ENCODE measurements at regions not wholly inside any gene's neighbourhood (a gene's known extent, or its start where the extent isn't known, plus 50 kb on each side); places are given as distances from the start of the nearest gene placed in this dataset.
"Not testable (repeated sequence)": the region's sequence is repeated elsewhere in the genome, so short reads cannot be mapped to it uniquely, and the experiment has no call there.

GRCh38 chr16:31581065-31581464 lies 53.4 kb downstream of the AHSP start:
- H3K27ac Mint-ChIP-seq (ENCODE audit: unreplicated experiment); H3K36me3 Mint-ChIP-seq (ENCODE audit: insufficient read depth, unreplicated experiment); POLR2A ChIA-PET; intact Hi-C loops (cut with micrococcal nuclease; ENCODE audit: unreplicated experiment); DNase-seq; H3K4me1 ChIP-seq; H3K4me3 ChIP-seq (ENCODE audit: low read depth, low read length); CTCF ChIA-PET; H3K27me3 Mint-ChIP-seq (ENCODE audit: insufficient read depth, unreplicated experiment); H3K4me1 Mint-ChIP-seq (ENCODE audit: low read depth, unreplicated experiment); BruUV-seq (replicated peaks); H3K27me3 ChIP-seq (replicated peaks; ENCODE audit: control insufficient read depth, insufficient read depth, low read length); H3K9me3 ChIP-seq; H3K4me3 Mint-ChIP-seq (ENCODE audit: unreplicated experiment); H3K36me3 ChIP-seq (ENCODE audit: control insufficient read depth, insufficient read depth, low read length): not testable (repeated sequence)
- peaks cover 17% of the 10 kb centered on the region for H3K9me3 Mint-ChIP-seq (ENCODE audit: unreplicated experiment)

GRCh38 chr16:31601737-31602384 lies 74.2 kb downstream of the AHSP start:
- POLR2A ChIA-PET; H3K4me1 ChIP-seq; H3K4me3 ChIP-seq (ENCODE audit: low read depth, low read length); BruUV-seq (replicated peaks); H3K27me3 Mint-ChIP-seq (ENCODE audit: insufficient read depth, unreplicated experiment); H3K9me3 ChIP-seq; intact Hi-C loops (cut with micrococcal nuclease; ENCODE audit: unreplicated experiment); H3K4me3 Mint-ChIP-seq (ENCODE audit: unreplicated experiment); H3K36me3 ChIP-seq (ENCODE audit: control insufficient read depth, insufficient read depth, low read length); H3K4me1 Mint-ChIP-seq (ENCODE audit: low read depth, unreplicated experiment); H3K27ac Mint-ChIP-seq (ENCODE audit: unreplicated experiment); DNase-seq; H3K27me3 ChIP-seq (replicated peaks; ENCODE audit: control insufficient read depth, insufficient read depth, low read length); CTCF ChIA-PET; H3K36me3 Mint-ChIP-seq (ENCODE audit: insufficient read depth, unreplicated experiment): not testable (repeated sequence)
- H3K9me3 Mint-ChIP-seq (ENCODE audit: unreplicated experiment): peaks cover 39% of the 10 kb centered on the region

- CTCF ChIA-PET: no interaction called here
- H3K4me3 ChIP-seq (ENCODE audit: low read depth, low read length): no peak overlapping the region
Measured at GRCh38 chr16:31618130-31618529, 90.4 kb downstream of the AHSP start.

GRCh38 chr16:31636433-31636832 lies 108.7 kb downstream of the AHSP start:
- H3K27ac Mint-ChIP-seq (ENCODE audit: unreplicated experiment): no peak overlapping the region
- H3K4me1 Mint-ChIP-seq (ENCODE audit: low read depth, unreplicated experiment): no peaks in the 10 kb centered on the region
- Histone ChIP-seq H3K9me3 (no peaks in the 10 kb centered on the region), H3K36me3 (ENCODE audit: control insufficient read depth, insufficient read depth, low read length) (no peaks in the 10 kb centered on the region), H3K4me3 (ENCODE audit: low read depth, low read length) (no peak overlapping the region), H3K4me1 (no peaks in the 10 kb centered on the region), H3K27me3 (replicated peaks; ENCODE audit: control insufficient read depth, insufficient read depth, low read length) (no peaks in the 10 kb centered on the region)
- peaks cover 11% of the 10 kb centered on the region for H3K27me3 Mint-ChIP-seq (ENCODE audit: insufficient read depth, unreplicated experiment)
- POLR2A ChIA-PET: no interaction called here
- intact Hi-C loops (cut with micrococcal nuclease; ENCODE audit: unreplicated experiment): no loop called here
- no TSS peak for BruUV-seq (replicated peaks)
- no peaks in the 10 kb centered on the region for H3K9me3 Mint-ChIP-seq (ENCODE audit: unreplicated experiment)
- CTCF ChIA-PET: no interaction called here
- no peak for TF ChIP-seq CTCF (IDR thresholded peaks at IDR 0.05; ENCODE audit: insufficient read depth in 1 of 2, low read depth in 1 of 2, low read length in 1 of 2, severe bottlenecking in 1 of 2, unreplicated experiment in 1 of 2)
- no peak for DNase-seq
- H3K36me3 Mint-ChIP-seq (ENCODE audit: insufficient read depth, unreplicated experiment): no peaks in the 10 kb centered on the region
- H3K4me3 Mint-ChIP-seq (ENCODE audit: unreplicated experiment): no peak overlapping the region

More at GRCh38 chr16:31618130-31618529, 90.4 kb downstream of the AHSP start:
- no peak for TF ChIP-seq CTCF (IDR thresholded peaks at IDR 0.05; ENCODE audit: insufficient read depth in 1 of 2, low read depth in 1 of 2, low read length in 1 of 2, severe bottlenecking in 1 of 2, unreplicated experiment in 1 of 2)
- peaks cover 43% of the 10 kb centered on the region for H3K9me3 Mint-ChIP-seq (ENCODE audit: unreplicated experiment)
- H3K4me3 Mint-ChIP-seq (ENCODE audit: unreplicated experiment): no peak overlapping the region
- no TSS peak for BruUV-seq (replicated peaks)
- no peaks in the 10 kb centered on the region for H3K36me3 Mint-ChIP-seq (ENCODE audit: insufficient read depth, unreplicated experiment)
- peaks cover 2% of the 10 kb centered on the region for H3K27me3 Mint-ChIP-seq (ENCODE audit: insufficient read depth, unreplicated experiment)
- H3K27ac Mint-ChIP-seq (ENCODE audit: unreplicated experiment): no peak overlapping the region
- POLR2A ChIA-PET: no interaction called here
- no peaks in the 10 kb centered on the region for H3K36me3 ChIP-seq (ENCODE audit: control insufficient read depth, insufficient read depth, low read length)
- H3K27me3 ChIP-seq (replicated peaks; ENCODE audit: control insufficient read depth, insufficient read depth, low read length): no peaks in the 10 kb centered on the region
- no peak for DNase-seq
- intact Hi-C loops (cut with micrococcal nuclease; ENCODE audit: unreplicated experiment): no loop called here
- H3K4me1 ChIP-seq: no peaks in the 10 kb centered on the region
- no peaks in the 10 kb centered on the region for H3K4me1 Mint-ChIP-seq (ENCODE audit: low read depth, unreplicated experiment)
- H3K9me3 ChIP-seq: no peaks in the 10 kb centered on the region; the same call in 1 of the 2 replicates
